ENCODE measurements at regions not wholly inside any gene's neighbourhood (a gene's known extent, or its start where the extent isn't known, plus 50 kb on each side); places are given as distances from the start of the nearest gene placed in this dataset.

DNA sequence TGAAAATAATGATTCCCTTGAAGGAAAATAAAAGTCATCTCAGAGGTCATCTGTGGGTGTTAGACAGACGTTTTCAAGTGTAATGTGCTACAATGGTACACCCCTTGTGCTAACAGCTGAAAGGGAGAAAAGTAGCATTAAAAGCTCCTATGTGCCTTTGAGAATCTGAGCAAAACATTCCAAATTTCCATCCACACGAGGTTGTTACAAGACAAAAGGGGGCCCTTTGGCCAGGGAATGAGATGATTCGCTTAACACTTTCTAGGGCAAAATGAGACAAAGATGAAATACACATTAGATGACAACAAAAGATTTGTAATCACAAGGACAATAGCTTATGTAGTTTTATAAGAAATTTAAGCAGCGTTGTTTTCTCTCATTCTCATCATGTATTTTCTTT, 303.6 kb downstream of the LMX1A start:
- H3K4me1 ChIP-seq (ENCODE audit: control insufficient read depth in 1 of 2, insufficient read depth in 2 of 2, low read length in 2 of 2): no peaks in the 10 kb centered on the region
- no peak for ATAC-seq (ENCODE audit: low FRiP score)
- H3K27ac ChIP-seq (ENCODE audit: low read depth in 1 of 2, low read length in 2 of 2): no peak overlapping the region
- H3K9me3 ChIP-seq (ENCODE audit: control insufficient read depth, low read length): no peaks in the 10 kb centered on the region
- intact Hi-C loops (cut with DNase I): no loop called here
- WGBS, 2 donors: 50 to 58% methylated on average over 4 of the region's 4 CpGs
- DNase-seq: no peak
- H3K36me3 ChIP-seq (ENCODE audit: control insufficient read depth in 1 of 2, insufficient read depth in 2 of 2, low read length in 1 of 2): no peaks in the 10 kb centered on the region
- no peak overlapping the region for H3K4me3 ChIP-seq (ENCODE audit: low read length in 2 of 2)
- no peaks in the 10 kb centered on the region for H3K27me3 ChIP-seq (ENCODE audit: control insufficient read depth in 1 of 2, insufficient read depth in 2 of 2, low read length in 1 of 2)

- WGBS, 2 donors: 80 to 82% methylated on average over 4 of the region's 4 CpGs
- intact Hi-C loops (cut with DNase I): no loop called here
- H3K4me1 ChIP-seq (ENCODE audit: control insufficient read depth in 1 of 2, insufficient read depth in 2 of 2, low read length in 2 of 2): no peaks in the 10 kb centered on the region
- H3K27ac ChIP-seq (ENCODE audit: low read depth in 1 of 2, low read length in 2 of 2): no peak overlapping the region
- H3K9me3 ChIP-seq (ENCODE audit: control insufficient read depth, low read length): no peaks in the 10 kb centered on the region
- H3K27me3 ChIP-seq (ENCODE audit: control insufficient read depth in 1 of 2, insufficient read depth in 2 of 2, low read length in 1 of 2): no peaks in the 10 kb centered on the region
- H3K36me3 ChIP-seq (ENCODE audit: control insufficient read depth in 1 of 2, insufficient read depth in 2 of 2, low read length in 1 of 2): no peaks in the 10 kb centered on the region
- H3K4me3 ChIP-seq (ENCODE audit: low read length in 2 of 2): no peak overlapping the region
- no peak for ATAC-seq (ENCODE audit: low FRiP score)
- no peak for DNase-seq
Measured at GRCh38 chr1:165052431-165052830, 304.1 kb downstream of the LMX1A start.

- no peaks in the 10 kb centered on the region for H3K36me3 ChIP-seq (ENCODE audit: control insufficient read depth in 1 of 2, insufficient read depth in 2 of 2, low read length in 1 of 2)
- no peak for ATAC-seq (ENCODE audit: low FRiP score)
- H3K27me3 ChIP-seq (ENCODE audit: control insufficient read depth in 1 of 2, insufficient read depth in 2 of 2, low read length in 1 of 2): no peaks in the 10 kb centered on the region
- intact Hi-C loops (cut with DNase I): no loop called here
- H3K4me1 ChIP-seq (ENCODE audit: control insufficient read depth in 1 of 2, insufficient read depth in 2 of 2, low read length in 2 of 2): no peaks in the 10 kb centered on the region
- no peaks in the 10 kb centered on the region for H3K9me3 ChIP-seq (ENCODE audit: control insufficient read depth, low read length)
- DNase-seq: no peak
- H3K27ac ChIP-seq (ENCODE audit: low read depth in 1 of 2, low read length in 2 of 2): no peak overlapping the region
- no peak overlapping the region for H3K4me3 ChIP-seq (ENCODE audit: low read length in 2 of 2)
- WGBS, 2 donors: 73 to 74% methylated on average over 5 of the region's 5 CpGs
Measured at GRCh38 chr1:165050246-165050645, 306.3 kb downstream of the LMX1A start.

- intact Hi-C loops (cut with DNase I): no loop called here
- no peak for ATAC-seq (ENCODE audit: low FRiP score)
- DNase-seq: no peak
Measured at GRCh38 chr1:165047994-165048393, 308.5 kb downstream of the LMX1A start.

DNA sequence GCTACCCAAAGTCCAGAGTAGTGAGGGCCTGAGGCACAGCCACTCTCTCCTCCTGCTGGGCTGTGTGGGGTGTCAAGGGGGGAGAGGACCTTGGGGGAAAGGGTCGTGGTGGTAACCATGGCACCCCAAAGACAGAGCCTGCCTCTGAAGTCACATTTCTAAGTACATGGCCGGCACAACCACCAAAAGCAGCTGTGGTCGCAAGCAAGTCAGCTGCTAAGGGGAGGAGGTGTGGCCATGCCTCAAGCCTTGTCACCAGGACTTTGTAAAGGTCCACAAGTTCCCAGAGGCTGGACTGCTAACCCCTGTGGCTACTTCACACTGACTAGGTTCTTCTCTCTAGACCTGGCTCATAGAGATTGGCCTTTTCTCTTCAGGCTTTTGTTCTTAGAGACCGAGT, 310.6 kb downstream of the LMX1A start:
- Histone ChIP-seq H3K27ac (ENCODE audit: low read depth in 1 of 2, low read length in 2 of 2) (no peak overlapping the region), H3K9me3 (ENCODE audit: control insufficient read depth, low read length) (no peaks in the 10 kb centered on the region), H3K36me3 (ENCODE audit: control insufficient read depth in 1 of 2, insufficient read depth in 2 of 2, low read length in 1 of 2) (no peaks in the 10 kb centered on the region), H3K4me3 (ENCODE audit: low read length in 2 of 2) (no peak overlapping the region), H3K4me1 (ENCODE audit: control insufficient read depth in 1 of 2, insufficient read depth in 2 of 2, low read length in 2 of 2) (no peaks in the 10 kb centered on the region), H3K27me3 (ENCODE audit: control insufficient read depth in 1 of 2, insufficient read depth in 2 of 2, low read length in 1 of 2) (no peaks in the 10 kb centered on the region)
- no peak for ATAC-seq (ENCODE audit: low FRiP score)
- intact Hi-C loops (cut with DNase I): no loop called here
- WGBS, 2 donors: 86 to 88% methylated on average over 4 of the region's 4 CpGs
- DNase-seq: no peak

More at GRCh38 chr1:165047994-165048393, 308.5 kb downstream of the LMX1A start:
- WGBS, 2 donors: 27 to 38% methylated on average over 10 of the region's 10 CpGs
- H3K27ac ChIP-seq (ENCODE audit: low read depth in 1 of 2, low read length in 2 of 2): no peak overlapping the region
- H3K27me3 ChIP-seq (ENCODE audit: control insufficient read depth in 1 of 2, insufficient read depth in 2 of 2, low read length in 1 of 2): no peaks in the 10 kb centered on the region
- no peaks in the 10 kb centered on the region for H3K9me3 ChIP-seq (ENCODE audit: control insufficient read depth, low read length)
- no peaks in the 10 kb centered on the region for H3K4me1 ChIP-seq (ENCODE audit: control insufficient read depth in 1 of 2, insufficient read depth in 2 of 2, low read length in 2 of 2)
- no peaks in the 10 kb centered on the region for H3K36me3 ChIP-seq (ENCODE audit: control insufficient read depth in 1 of 2, insufficient read depth in 2 of 2, low read length in 1 of 2)
- H3K4me3 ChIP-seq (ENCODE audit: low read length in 2 of 2): no peak overlapping the region

DNA sequence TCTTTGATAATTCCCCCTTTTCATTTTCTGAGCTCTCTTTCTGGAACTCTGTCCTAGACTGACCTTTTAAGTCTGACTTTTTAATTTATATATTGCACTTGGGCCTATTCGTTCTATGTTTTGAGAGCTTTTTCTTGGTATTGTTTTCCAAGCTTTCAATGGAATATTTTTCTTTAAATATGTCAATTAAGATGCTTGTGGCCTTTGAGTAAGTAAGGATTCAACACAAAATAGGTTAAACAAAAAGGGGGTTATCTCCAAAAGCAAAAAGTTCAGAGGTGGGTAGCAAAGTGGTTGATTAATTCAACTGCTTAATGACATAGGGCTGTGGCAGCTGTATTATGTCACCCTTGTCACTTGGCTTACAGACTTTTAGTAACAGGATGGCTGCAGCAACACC, 315.9 kb downstream of the LMX1A start:
- intact Hi-C loops (cut with DNase I): no loop called here
- no peaks in the 10 kb centered on the region for H3K36me3 ChIP-seq (ENCODE audit: control insufficient read depth in 1 of 2, insufficient read depth in 2 of 2, low read length in 1 of 2)
- no peak overlapping the region for H3K4me3 ChIP-seq (ENCODE audit: low read length in 2 of 2)
- no peak overlapping the region for H3K27ac ChIP-seq (ENCODE audit: low read depth in 1 of 2, low read length in 2 of 2)
- DNase-seq (no peak), ATAC-seq (ENCODE audit: low FRiP score) (no peak)
- WGBS, 2 donors: 49 to 57% methylated on average over 1 of the region's 1 CpG
- H3K27me3 ChIP-seq (ENCODE audit: control insufficient read depth in 1 of 2, insufficient read depth in 2 of 2, low read length in 1 of 2): peaks cover 0 to 5% of the 10 kb centered on the region in 2 donors
- no peaks in the 10 kb centered on the region for H3K9me3 ChIP-seq (ENCODE audit: control insufficient read depth, low read length)
- H3K4me1 ChIP-seq (ENCODE audit: control insufficient read depth in 1 of 2, insufficient read depth in 2 of 2, low read length in 2 of 2): no peaks in the 10 kb centered on the region

DNA sequence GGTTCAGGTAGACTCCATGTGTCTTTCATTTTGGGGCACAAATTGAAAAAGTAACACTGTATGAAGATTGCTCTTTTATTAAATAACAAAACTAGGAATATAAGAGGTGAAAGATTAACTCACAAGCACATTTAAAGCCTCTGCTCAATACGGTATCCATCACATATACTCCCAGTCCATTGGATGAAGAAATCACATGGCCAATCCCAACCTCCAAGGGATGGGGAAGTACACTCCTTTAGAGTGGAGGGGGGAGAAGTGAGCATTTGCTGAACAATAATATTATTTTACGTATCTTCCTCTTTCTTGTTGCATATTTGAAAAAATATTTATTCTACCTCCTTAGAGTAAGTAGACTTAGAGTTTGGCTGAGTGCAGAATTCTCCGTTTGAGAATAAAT, 316.5 kb downstream of the LMX1A start:
- Histone ChIP-seq H3K4me1 (ENCODE audit: control insufficient read depth in 1 of 2, insufficient read depth in 2 of 2, low read length in 2 of 2) (no peaks in the 10 kb centered on the region), H3K27me3 (ENCODE audit: control insufficient read depth in 1 of 2, insufficient read depth in 2 of 2, low read length in 1 of 2) (peaks cover 0 to 5% of the 10 kb centered on the region in 2 donors), H3K27ac (ENCODE audit: low read depth in 1 of 2, low read length in 2 of 2) (no peak overlapping the region), H3K4me3 (ENCODE audit: low read length in 2 of 2) (no peak overlapping the region), H3K36me3 (ENCODE audit: control insufficient read depth in 1 of 2, insufficient read depth in 2 of 2, low read length in 1 of 2) (no peaks in the 10 kb centered on the region), H3K9me3 (ENCODE audit: control insufficient read depth, low read length) (no peaks in the 10 kb centered on the region)
- DNase-seq: no peak
- no peak for ATAC-seq (ENCODE audit: low FRiP score)
- WGBS, 2 donors: 80 to 81% methylated on average over 3 of the region's 3 CpGs
- intact Hi-C loops (cut with DNase I): no loop called here

GRCh38 chr1:165036403-165036802, 320.1 kb downstream of the LMX1A start:
- peaks cover 0 to 5% of the 10 kb centered on the region in 2 donors for H3K27me3 ChIP-seq (ENCODE audit: control insufficient read depth in 1 of 2, insufficient read depth in 2 of 2, low read length in 1 of 2)
- H3K36me3 ChIP-seq (ENCODE audit: control insufficient read depth in 1 of 2, insufficient read depth in 2 of 2, low read length in 1 of 2): no peaks in the 10 kb centered on the region
- intact Hi-C loops (cut with DNase I): no loop called here
- WGBS, 2 donors: 85 to 87% methylated on average over 6 of the region's 6 CpGs
- H3K4me3 ChIP-seq (ENCODE audit: low read length in 2 of 2): no peak overlapping the region
- H3K9me3 ChIP-seq (ENCODE audit: control insufficient read depth, low read length): no peaks in the 10 kb centered on the region
- DNase-seq (no peak), ATAC-seq (ENCODE audit: low FRiP score) (no peak)
- no peak overlapping the region for H3K27ac ChIP-seq (ENCODE audit: low read depth in 1 of 2, low read length in 2 of 2)
- H3K4me1 ChIP-seq (ENCODE audit: control insufficient read depth in 1 of 2, insufficient read depth in 2 of 2, low read length in 2 of 2): no peaks in the 10 kb centered on the region

- no peaks in the 10 kb centered on the region for H3K36me3 ChIP-seq (ENCODE audit: control insufficient read depth in 1 of 2, insufficient read depth in 2 of 2, low read length in 1 of 2)
- no peak for ATAC-seq (ENCODE audit: low FRiP score)
- H3K27ac ChIP-seq (ENCODE audit: low read depth in 1 of 2, low read length in 2 of 2): no peak overlapping the region
- H3K9me3 ChIP-seq (ENCODE audit: control insufficient read depth, low read length): no peaks in the 10 kb centered on the region
- peaks cover 0 to 5% of the 10 kb centered on the region in 2 donors for H3K27me3 ChIP-seq (ENCODE audit: control insufficient read depth in 1 of 2, insufficient read depth in 2 of 2, low read length in 1 of 2)
- H3K4me3 ChIP-seq (ENCODE audit: low read length in 2 of 2): no peak overlapping the region
- intact Hi-C loops (cut with DNase I): no loop called here
- no peaks in the 10 kb centered on the region for H3K4me1 ChIP-seq (ENCODE audit: control insufficient read depth in 1 of 2, insufficient read depth in 2 of 2, low read length in 2 of 2)
- WGBS, 2 donors: 64 to 68% methylated on average over 3 of the region's 3 CpGs
- no peak for DNase-seq
Measured at GRCh38 chr1:165034136-165034809, 322.2 kb downstream of the LMX1A start.

Data from aorta (tissue), 5 donors.